ENCODE measurements at regions not wholly inside any gene's neighbourhood (a gene's known extent, or its start where the extent isn't known, plus 50 kb on each side); places are given as distances from the start of the nearest gene placed in this dataset.
"Not testable (repeated sequence)": the region's sequence is repeated elsewhere in the genome, so short reads cannot be mapped to it uniquely, and the experiment has no call there.

DNA sequence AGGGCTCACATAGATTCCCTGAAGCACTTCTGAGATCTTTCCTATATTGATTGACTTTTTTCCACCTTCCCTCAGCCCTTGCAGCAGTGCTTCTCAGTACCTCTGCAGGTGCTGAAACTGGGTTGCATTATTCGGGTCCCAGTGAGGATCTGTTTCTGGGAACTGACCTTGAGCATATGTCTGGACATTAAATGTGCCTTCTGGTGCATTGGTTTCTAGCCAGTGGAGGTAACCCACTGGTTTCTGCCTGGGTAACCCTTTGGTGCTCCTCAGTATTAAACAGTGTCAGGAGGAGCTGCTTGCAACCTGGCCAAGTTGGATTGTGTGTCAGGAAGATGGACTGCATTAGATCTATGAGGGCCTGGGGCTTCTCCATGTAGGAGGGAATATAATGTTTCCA, 213.3 kb upstream of the KCND2 start:
- in situ Hi-C loops (cut with MboI; ENCODE audit: low sequenced_read_pairs in 4 of 4) (no loop called here), intact Hi-C loops (cut with DNase I; ENCODE audit: low total_unique reads) (loop anchor here (10.0 kb wide), 1 partner anchor 95 kb away; no protein-coding TSS in a partner anchor)
- ATAC-seq (no peak), DNase-seq (no peak)
- TF ChIP-seq, protein P1, sequence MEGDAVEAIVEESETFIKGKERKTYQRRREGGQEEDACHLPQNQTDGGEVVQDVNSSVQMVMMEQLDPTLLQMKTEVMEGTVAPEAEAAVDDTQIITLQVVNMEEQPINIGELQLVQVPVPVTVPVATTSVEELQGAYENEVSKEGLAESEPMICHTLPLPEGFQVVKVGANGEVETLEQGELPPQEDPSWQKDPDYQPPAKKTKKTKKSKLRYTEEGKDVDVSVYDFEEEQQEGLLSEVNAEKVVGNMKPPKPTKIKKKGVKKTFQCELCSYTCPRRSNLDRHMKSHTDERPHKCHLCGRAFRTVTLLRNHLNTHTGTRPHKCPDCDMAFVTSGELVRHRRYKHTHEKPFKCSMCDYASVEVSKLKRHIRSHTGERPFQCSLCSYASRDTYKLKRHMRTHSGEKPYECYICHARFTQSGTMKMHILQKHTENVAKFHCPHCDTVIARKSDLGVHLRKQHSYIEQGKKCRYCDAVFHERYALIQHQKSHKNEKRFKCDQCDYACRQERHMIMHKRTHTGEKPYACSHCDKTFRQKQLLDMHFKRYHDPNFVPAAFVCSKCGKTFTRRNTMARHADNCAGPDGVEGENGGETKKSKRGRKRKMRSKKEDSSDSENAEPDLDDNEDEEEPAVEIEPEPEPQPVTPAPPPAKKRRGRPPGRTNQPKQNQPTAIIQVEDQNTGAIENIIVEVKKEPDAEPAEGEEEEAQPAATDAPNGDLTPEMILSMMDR (IDR thresholded peaks at IDR 0.05 in 4 of 5, conservative IDR thresholded peaks at IDR 0.05 in 1 of 5): no peak
- TF ChIP-seq POLR2A (IDR thresholded peaks at IDR 0.05): no peak
- Histone ChIP-seq H3K27ac (peak overlapping the region in 1 of 4 donors; percentile 49), H3K27me3 (no peaks in the 10 kb centered on the region), H3K9me3 (no peaks in the 10 kb centered on the region), H3K4me1 (peaks cover 0 to 4% of the 10 kb centered on the region in 2 donors), H3K4me3 (no peak overlapping the region), H3K36me3 (no peaks in the 10 kb centered on the region)

DNA sequence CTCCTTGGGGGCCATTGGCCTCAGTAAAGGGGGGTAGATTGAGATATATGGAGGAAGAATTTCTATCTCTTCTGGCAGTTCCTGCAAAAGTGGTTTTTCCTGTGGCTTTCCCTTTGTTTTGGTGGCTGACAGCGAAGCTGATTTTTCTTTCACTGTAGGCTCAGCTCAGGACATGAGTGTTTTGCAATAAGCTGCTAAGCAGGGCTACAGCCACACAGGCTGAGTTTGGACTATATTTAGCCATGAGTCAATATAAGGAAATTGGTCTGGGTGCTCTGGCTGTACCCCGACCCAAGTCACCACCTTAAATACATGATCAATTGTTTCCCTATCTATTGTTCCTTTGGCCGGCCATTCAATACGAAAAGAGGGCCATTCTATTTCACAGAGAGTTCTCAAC, 212.7 kb upstream of the KCND2 start:
- ATAC-seq: peak; percentile 44 to 86
- H3K27ac ChIP-seq: peak overlapping the region in 2 of 4 donors; percentile 48 to 49
- no peak for TF ChIP-seq POLR2A (IDR thresholded peaks at IDR 0.05)
- TF ChIP-seq, protein P1 (IDR thresholded peaks at IDR 0.05 in 4 of 5, conservative IDR thresholded peaks at IDR 0.05 in 1 of 5): no peak
- intact Hi-C loops (cut with DNase I; ENCODE audit: low total_unique reads) (loop anchor here (10.0 kb wide), 1 partner anchor 95 kb away; no protein-coding TSS in a partner anchor), in situ Hi-C loops (cut with MboI; ENCODE audit: low sequenced_read_pairs in 4 of 4) (no loop called here)
- DNase-seq: peak in 1 of 2 donors; percentile 29
- H3K36me3 ChIP-seq: no peaks in the 10 kb centered on the region
- H3K27me3 ChIP-seq: no peaks in the 10 kb centered on the region
- peaks cover 0 to 4% of the 10 kb centered on the region in 2 donors for H3K4me1 ChIP-seq
- H3K9me3 ChIP-seq: no peaks in the 10 kb centered on the region
- no peak overlapping the region for H3K4me3 ChIP-seq

DNA sequence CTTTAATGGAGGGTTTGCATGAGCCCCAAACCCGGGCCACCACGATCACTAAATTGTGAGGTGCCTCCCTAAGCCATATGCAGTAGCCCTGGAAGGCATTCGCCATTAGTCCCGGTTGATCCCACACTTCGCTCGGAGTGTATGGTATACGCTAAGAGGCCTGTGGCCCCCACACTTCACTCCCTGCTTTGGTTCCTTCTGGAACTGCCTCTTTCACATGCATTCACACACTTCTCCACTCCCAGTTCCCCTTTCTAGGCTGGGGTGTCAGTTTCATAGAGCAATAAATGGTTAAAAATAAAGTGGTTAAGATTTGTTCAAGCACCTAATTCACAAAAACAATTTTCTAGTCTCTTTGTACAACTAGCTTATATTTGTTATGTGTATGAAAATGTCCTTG, 212.1 kb upstream of the KCND2 start:
- no peaks in the 10 kb centered on the region for H3K27me3 ChIP-seq
- TF ChIP-seq POLR2A (IDR thresholded peaks at IDR 0.05): no peak
- TF ChIP-seq, protein P1 (IDR thresholded peaks at IDR 0.05 in 4 of 5, conservative IDR thresholded peaks at IDR 0.05 in 1 of 5): no peak
- no peaks in the 10 kb centered on the region for H3K9me3 ChIP-seq
- peaks cover 0 to 4% of the 10 kb centered on the region in 2 donors for H3K4me1 ChIP-seq
- no peak for ATAC-seq
- H3K36me3 ChIP-seq: no peaks in the 10 kb centered on the region
- in situ Hi-C loops (cut with MboI; ENCODE audit: low sequenced_read_pairs in 4 of 4) (no loop called here), intact Hi-C loops (cut with DNase I; ENCODE audit: low total_unique reads) (loop anchor here (10.0 kb wide), 1 partner anchor 96 kb away; no protein-coding TSS in a partner anchor)
- H3K4me3 ChIP-seq: no peak overlapping the region
- no peak for DNase-seq
- peak overlapping the region in 2 of 4 donors; percentile 20 to 49 for H3K27ac ChIP-seq

DNA sequence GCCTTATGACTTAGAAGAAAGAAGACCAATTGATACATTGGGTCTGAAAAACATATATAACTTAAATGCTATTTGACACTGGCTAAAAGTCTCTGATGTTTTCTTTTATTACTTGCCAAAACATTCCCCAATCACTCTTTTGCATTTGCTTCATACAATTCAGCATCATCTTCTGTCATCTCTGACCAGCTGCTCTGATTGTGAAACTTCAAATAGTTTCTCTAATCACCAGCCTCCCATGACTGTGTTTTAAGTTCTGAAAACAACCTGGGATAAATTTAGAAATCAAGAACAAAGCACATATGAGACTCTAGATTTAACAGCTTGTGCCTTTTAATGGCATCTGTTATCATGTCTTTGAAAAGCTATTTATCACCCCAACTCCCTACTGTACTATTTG, 208.4 kb upstream of the KCND2 start:
- no peaks in the 10 kb centered on the region for H3K27me3 ChIP-seq
- no peaks in the 10 kb centered on the region for H3K36me3 ChIP-seq
- H3K9me3 ChIP-seq: no peaks in the 10 kb centered on the region
- in situ Hi-C loops (cut with MboI; ENCODE audit: low sequenced_read_pairs in 4 of 4): no loop called here
- no peak overlapping the region for H3K4me3 ChIP-seq
- intact Hi-C loops (cut with DNase I; ENCODE audit: low total_unique reads): loop anchor here (10.0 kb wide), 1 partner anchor 100 kb away; no protein-coding TSS in a partner anchor
- ATAC-seq: peak; percentile 90 to 95
- DNase-seq: no peak
- no peak for TF ChIP-seq POLR2A (IDR thresholded peaks at IDR 0.05)
- TF ChIP-seq, protein P1 (IDR thresholded peaks at IDR 0.05 in 4 of 5, conservative IDR thresholded peaks at IDR 0.05 in 1 of 5): no peak
- peaks cover 0 to 4% of the 10 kb centered on the region in 2 donors for H3K4me1 ChIP-seq
- H3K27ac ChIP-seq: peak overlapping the region; percentile 69 to 77 (median 72)

- in situ Hi-C loops (cut with MboI; ENCODE audit: low sequenced_read_pairs in 4 of 4); ATAC-seq; H3K36me3 ChIP-seq; H3K27ac ChIP-seq; H3K9me3 ChIP-seq; H3K27me3 ChIP-seq; DNase-seq; H3K4me1 ChIP-seq; H3K4me3 ChIP-seq: not testable (repeated sequence)
- intact Hi-C loops (cut with DNase I; ENCODE audit: low total_unique reads): loop anchor here (10.0 kb wide), 1 partner anchor 102 kb away; no protein-coding TSS in a partner anchor
Observed at GRCh38 chr7:120066898-120067297, 206.1 kb upstream of the KCND2 start.

All from gastrocnemius medialis (tissue), 4 donors.